ENCODE measurements at regions not wholly inside any gene's neighbourhood (a gene's known extent, or its start where the extent isn't known, plus 50 kb on each side); places are given as distances from the start of the nearest gene placed in this dataset.

GRCh38 chr2:9074930-9075329 is 71.4 kb upstream of the MBOAT2 start:
- TF ChIP-seq CTCF (optimal IDR thresholded peaks at IDR 0.05 in 1 of 3, IDR thresholded peaks at IDR 0.05 in 1 of 3, conservative IDR thresholded peaks at IDR 0.05 in 1 of 3; ENCODE audit: extremely low read depth in 1 of 3, insufficient read depth in 2 of 3, low read length in 3 of 3) (no peak), EZH2 (IDR thresholded peaks at IDR 0.05; ENCODE audit: low read length) (no peak)

Measured in keratinocyte (primary cell).